KMS-11 (cell line): ENCODE measurements at regions not wholly inside any gene's neighbourhood (a gene's known extent, or its start where the extent isn't known, plus 50 kb on each side); places are given as distances from the start of the nearest gene placed in this dataset.

Source experiments
- H2AFZ ChIP-seq: fragments of 200-600 bp; sonication (generic); 2 replicates; pipeline ENCODE4 v1.6.1; 2016; ENCODE audit warnings: antibody characterized with exemption, mixed run types, low read depth
- H3K27ac ChIP-seq: fragments of 200-600 bp; sonication (generic); 2 replicates; pipeline ENCODE4 v1.6.1; 2016; ENCODE audit warnings: mild to moderate bottlenecking, mixed run types
- H3K27me3 ChIP-seq: fragments of 200-600 bp; sonication (generic); 2 replicates; pipeline ENCODE4 v1.6.1; 2017; ENCODE audit warnings: mild to moderate bottlenecking, low read depth, mixed run types, moderate library complexity; ENCODE audit not compliant: insufficient read depth
- H3K36me3 ChIP-seq: fragments of 200-600 bp; sonication (generic); 2 replicates; pipeline ENCODE4 v1.6.1; 2017; ENCODE audit warnings: mild to moderate bottlenecking, mixed run types; ENCODE audit not compliant: insufficient read depth
- H3K4me1 ChIP-seq: fragments of 200-600 bp; sonication (generic); 2 replicates; pipeline ENCODE4 v1.6.1; 2016; ENCODE audit warnings: mild to moderate bottlenecking, low read depth, mixed run types; ENCODE audit not compliant: poor library complexity, severe bottlenecking
- H3K4me2 ChIP-seq: fragments of 200-600 bp; sonication (generic); 2 replicates; pipeline ENCODE4 v1.7.0; 2016; ENCODE audit warnings: mild to moderate bottlenecking, mixed run types
- H3K4me3 ChIP-seq: fragments of 200-600 bp; sonication (generic); IDR thresholded peaks from 2 replicates; pipeline ENCODE4 v1.6.1; 2017; ENCODE audit warnings: low read depth, low read length, mixed read lengths; ENCODE audit not compliant: insufficient read depth
- H3K79me2 ChIP-seq: fragments of 200-600 bp; sonication (generic); 2 replicates; pipeline ENCODE4 v1.6.1; 2016; ENCODE audit warnings: low read depth, mixed run types; ENCODE audit not compliant: insufficient read depth
- H3K9ac ChIP-seq: fragments of 200-600 bp; sonication (generic); 2 replicates; pipeline ENCODE4 v1.6.1; 2016; ENCODE audit warnings: mild to moderate bottlenecking, mixed run types
- H4K20me1 ChIP-seq: fragments of 200-600 bp; sonication (generic); 2 replicates; pipeline ENCODE4 v1.6.1; 2016; ENCODE audit warnings: mild to moderate bottlenecking, mixed run types; ENCODE audit not compliant: insufficient read depth
- CTCF ChIP-seq: fragments of 200-600 bp; sonication (generic); conservative IDR thresholded peaks from 2 replicates; pipeline ENCODE4 v1.6.1; 2017; ENCODE audit warnings: low read depth, mild to moderate bottlenecking, antibody characterized with exemption, low read length, moderate library complexity, mixed read lengths

GRCh38 chr20:55153001-55153645 lies 677.7 kb downstream of the DOK5 start:
- Histone ChIP-seq H3K79me2 (no peaks in the 10 kb centered on the region), H4K20me1 (no peaks in the 10 kb centered on the region), H3K9ac (no peak overlapping the region), H3K36me3 (no peaks in the 10 kb centered on the region), H2AFZ (no peak overlapping the region), H3K4me1 (no peaks in the 10 kb centered on the region), H3K27me3 (no peaks in the 10 kb centered on the region), H3K4me3 (no peak overlapping the region), H3K27ac (no peak overlapping the region), H3K4me2 (no peak overlapping the region)
- no peak for TF ChIP-seq CTCF

GRCh38 chr20:55151171-55151570 lies 675.8 kb downstream of the DOK5 start:
- no peaks in the 10 kb centered on the region for H4K20me1 ChIP-seq
- H3K36me3 ChIP-seq = no peaks in the 10 kb centered on the region
- no peaks in the 10 kb centered on the region for H3K4me1 ChIP-seq
- H3K79me2 ChIP-seq = no peaks in the 10 kb centered on the region
- TF ChIP-seq CTCF = no peak
- H3K4me2 ChIP-seq = no peak overlapping the region
- no peak overlapping the region for H3K4me3 ChIP-seq
- no peak overlapping the region for H3K27ac ChIP-seq
- H3K9ac ChIP-seq = no peak overlapping the region
- H2AFZ ChIP-seq = no peak overlapping the region
- H3K27me3 ChIP-seq = no peaks in the 10 kb centered on the region

GRCh38 chr20:55143601-55144000 lies 668.2 kb downstream of the DOK5 start:
- Histone ChIP-seq H3K4me3 (no peak overlapping the region), H3K79me2 (no peaks in the 10 kb centered on the region), H3K9ac (no peak overlapping the region), H4K20me1 (no peaks in the 10 kb centered on the region), H2AFZ (no peak overlapping the region), H3K4me1 (peaks cover 13% of the 10 kb centered on the region), H3K36me3 (no peaks in the 10 kb centered on the region), H3K27ac (no peak overlapping the region), H3K4me2 (no peak overlapping the region), H3K27me3 (no peaks in the 10 kb centered on the region)
- no peak for TF ChIP-seq CTCF

- H3K27me3 ChIP-seq = no peaks in the 10 kb centered on the region
- no peak overlapping the region for H3K4me3 ChIP-seq
- no peak overlapping the region for H3K9ac ChIP-seq
- no peaks in the 10 kb centered on the region for H4K20me1 ChIP-seq
- H3K4me2 ChIP-seq = no peak overlapping the region
- H3K36me3 ChIP-seq = no peaks in the 10 kb centered on the region
- H3K27ac ChIP-seq = no peak overlapping the region
- no peaks in the 10 kb centered on the region for H3K79me2 ChIP-seq
- no peak for TF ChIP-seq CTCF
- H2AFZ ChIP-seq = no peak overlapping the region
- H3K4me1 ChIP-seq = peaks cover 13% of the 10 kb centered on the region
Observed at GRCh38 chr20:55142932-55143331, 667.5 kb downstream of the DOK5 start.
